NCI-H2029 (cell line): ENCODE measurements at regions not wholly inside any gene's neighbourhood (a gene's known extent, or its start where the extent isn't known, plus 50 kb on each side); places are given as distances from the start of the nearest gene placed in this dataset.
A peak's percentile ranks its signal among the peaks of the same experiment; 100 is the strongest.

Source experiments
- DNase-seq: peaks from one replicate; lab custom pipeline; 2025; lab: John Stamatoyannopoulos, UW

DNA sequence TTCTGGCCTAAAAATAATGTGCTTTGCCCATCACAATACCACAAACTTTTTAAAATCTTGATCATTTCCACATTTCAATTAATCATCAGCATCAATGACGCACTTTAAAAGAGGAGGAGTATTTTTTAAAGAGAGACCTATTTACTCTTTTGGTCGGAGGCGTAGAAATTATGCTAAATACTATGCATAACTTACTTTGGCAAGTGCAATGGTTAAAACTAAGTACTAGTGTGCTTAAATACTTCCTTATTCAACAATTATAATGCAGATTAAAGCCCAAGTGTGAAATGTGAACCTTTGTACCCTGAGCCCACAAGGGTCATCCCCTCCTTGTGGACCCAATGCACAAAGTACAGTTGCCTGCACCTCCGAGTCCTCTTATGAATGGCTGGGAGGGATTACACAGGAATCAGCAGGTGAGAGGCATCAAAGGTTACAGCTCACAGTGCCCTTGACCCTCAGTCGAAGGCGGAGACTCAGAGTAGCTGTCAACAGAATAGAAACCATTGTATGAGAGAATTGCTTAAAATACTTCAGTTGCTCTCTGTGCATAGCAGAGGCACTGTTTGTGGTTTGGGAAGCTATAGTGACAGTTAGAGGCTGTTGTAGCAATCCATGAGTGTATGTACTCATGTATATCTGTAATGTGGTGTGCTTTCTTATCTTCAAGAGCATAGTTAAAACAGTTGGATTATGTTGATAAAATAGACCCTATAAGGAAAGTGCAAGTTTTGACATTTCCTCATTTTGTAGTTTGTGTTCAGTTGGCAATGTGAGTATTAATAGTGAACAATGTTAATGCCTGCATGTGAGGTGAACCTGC is 151.7 kb upstream of the ITGA4 start:
- peak; percentile 38 for DNase-seq

GRCh38 chr2:181306785-181307184 is 150.4 kb upstream of the ITGA4 start:
- DNase-seq: no peak

GRCh38 chr2:181307203-181307991 is 149.8 kb upstream of the ITGA4 start:
- no peak for DNase-seq

DNA sequence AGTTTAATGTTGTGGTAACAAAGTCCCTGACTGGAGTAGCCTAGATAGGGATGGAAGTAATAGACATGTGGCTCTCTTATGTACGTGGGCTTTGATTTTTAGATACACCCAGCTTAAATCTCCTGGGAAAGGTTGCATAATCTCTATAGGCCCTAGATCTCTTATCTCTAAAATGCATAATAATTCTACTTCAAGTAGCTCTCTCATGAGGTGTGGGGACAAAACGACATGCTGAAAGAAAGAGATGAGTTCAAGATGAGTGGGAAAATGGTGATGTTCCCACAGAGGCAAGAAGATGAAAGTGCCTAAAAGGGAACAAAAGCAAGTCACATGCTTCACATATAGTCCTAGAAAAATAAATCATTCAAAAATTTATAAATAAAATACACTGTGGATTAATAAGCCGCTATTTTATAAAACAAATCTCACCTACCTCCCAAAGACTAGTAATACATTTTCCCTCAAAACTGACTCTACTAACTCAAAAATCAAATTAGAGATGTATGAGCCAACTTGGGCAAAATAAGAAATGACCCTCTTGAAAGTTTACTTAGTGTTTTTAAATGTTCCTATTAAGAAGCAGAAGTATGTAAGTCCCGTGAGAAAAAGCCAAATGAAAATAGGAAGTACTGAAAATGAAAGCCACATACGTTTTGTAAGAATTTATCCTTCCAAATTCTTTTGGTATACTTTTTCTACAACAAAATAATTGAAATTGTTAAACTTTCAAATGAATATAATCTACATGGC is 148.2 kb upstream of the ITGA4 start:
- no peak for DNase-seq

DNA sequence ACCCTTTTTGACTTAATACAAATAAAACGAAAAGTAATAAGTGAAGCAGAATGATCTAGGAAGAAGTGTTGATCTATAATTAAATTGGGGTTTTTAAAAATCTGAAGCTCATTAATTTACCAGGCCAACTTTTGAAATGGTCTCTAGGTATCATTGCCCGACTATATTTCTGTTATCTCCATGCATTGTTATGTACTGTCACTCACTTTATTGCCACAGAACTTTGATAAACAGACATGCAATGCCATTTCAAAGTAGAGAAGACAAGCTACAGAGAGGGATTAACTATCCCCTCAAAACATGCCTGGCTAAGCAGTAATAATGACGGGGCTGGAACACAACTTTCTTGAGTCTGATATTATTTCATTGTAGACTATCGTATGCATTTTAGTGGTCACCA is 147.6 kb upstream of the ITGA4 start:
- no peak for DNase-seq

DNA sequence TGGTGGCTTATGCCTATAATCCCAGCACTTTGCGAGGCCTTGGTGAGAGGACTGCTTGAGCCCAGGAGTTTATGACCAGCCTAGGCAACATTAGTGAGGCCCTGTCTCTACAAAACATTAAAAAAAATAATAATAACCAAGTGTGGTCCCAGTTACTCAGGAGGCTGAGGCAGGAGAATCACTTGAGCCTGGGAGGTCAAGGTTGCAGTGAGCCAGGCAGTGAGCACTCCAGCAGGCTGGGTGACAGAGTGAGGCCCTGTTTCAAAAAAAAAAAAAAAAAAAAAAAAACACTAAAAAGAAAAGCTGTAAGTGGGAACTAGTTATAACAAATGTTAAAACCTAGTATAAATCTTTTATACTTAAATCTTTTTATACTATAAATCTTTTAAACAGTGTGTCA is 146.2 kb upstream of the ITGA4 start:
- DNase-seq: no peak

DNA sequence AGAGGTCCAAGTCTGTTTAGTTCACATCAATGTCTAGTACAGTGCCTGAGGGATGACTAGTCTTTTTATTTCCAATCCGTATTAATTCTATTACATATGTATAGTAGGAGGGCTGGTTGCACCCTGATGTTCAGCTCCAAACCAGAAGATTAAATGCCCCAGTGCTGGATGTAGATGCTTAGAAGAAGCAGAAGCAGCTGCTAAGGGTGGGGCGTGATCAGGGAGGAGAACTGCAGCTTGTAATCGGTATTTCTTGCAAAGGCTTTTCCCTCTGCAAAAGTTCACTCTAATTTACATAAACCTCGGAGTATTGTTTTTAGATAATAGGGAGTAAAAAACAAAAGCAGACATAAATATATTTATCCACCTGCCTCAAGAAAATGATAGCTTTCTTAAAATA is 145.3 kb upstream of the ITGA4 start:
- DNase-seq: no peak

DNA sequence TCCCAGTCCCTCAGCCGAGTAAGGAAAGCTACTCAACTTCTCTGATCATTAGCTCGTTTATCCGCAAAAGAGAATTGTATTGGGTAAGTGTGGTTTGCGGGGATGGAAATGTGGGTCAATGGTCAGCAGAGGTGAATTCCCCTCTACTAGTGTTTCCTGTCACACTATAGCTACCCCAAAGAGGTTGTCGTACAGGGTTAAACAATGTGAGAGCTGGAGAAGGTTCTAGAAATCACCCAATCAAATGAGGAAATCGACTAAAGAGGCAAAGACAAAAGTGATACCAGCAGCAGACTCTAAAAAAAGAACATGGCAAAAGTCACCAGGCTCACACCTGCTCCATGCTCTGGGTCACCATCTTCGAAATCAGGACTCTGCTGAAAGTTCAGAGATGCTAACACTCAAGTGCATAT is 144.7 kb upstream of the ITGA4 start:
- no peak for DNase-seq

GRCh38 chr2:181313845-181314244 is 143.3 kb upstream of the ITGA4 start:
- DNase-seq: no peak

GRCh38 chr2:181314551-181314950 is 142.6 kb upstream of the ITGA4 start:
- DNase-seq: no peak

GRCh38 chr2:181317511-181317910 is 139.7 kb upstream of the ITGA4 start:
- DNase-seq: no peak

- DNase-seq: no peak
Measured at GRCh38 chr2:181318504-181319280, 138.5 kb upstream of the ITGA4 start.

DNA sequence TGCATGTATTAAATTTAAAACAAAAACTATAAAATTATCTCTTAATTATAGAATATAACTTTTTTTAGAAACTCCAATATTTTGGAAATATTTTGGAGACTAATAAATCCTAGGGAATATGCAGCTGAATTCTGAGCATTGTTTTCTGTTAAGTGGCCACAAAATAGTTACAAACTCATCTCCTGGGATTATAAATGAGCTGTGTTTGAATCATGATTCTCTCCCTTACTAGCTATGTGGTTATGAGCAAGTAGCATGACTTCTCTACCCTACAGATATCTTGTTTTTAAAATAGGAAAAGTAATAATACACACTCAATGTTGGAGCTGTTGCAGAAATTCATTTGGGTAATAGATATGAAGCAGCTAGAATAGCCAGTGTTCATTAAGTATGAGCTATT is 137.9 kb upstream of the ITGA4 start:
- DNase-seq: no peak

GRCh38 chr2:181320638-181321037 is 136.5 kb upstream of the ITGA4 start:
- no peak for DNase-seq

DNA sequence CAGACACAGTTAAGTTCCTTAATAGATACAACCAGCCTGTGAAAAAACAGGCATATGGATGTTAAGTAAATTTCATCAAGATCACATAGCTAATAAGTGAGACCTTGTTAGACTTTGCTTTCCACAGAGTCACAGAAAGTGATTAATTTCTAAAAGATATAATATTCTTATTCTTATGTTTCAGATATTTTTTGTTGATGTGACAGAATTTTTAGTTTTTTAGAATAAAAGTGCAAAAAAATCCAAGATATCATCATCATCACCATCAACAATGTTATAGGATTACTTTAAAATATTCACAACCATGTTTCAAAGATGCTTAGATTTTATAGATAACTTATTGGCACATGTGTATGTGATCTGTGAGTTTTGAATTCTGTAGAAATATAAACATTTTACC is 132.3 kb upstream of the ITGA4 start:
- no peak for DNase-seq

- DNase-seq: no peak
Measured at GRCh38 chr2:181326661-181327060, 130.5 kb upstream of the ITGA4 start.

DNA sequence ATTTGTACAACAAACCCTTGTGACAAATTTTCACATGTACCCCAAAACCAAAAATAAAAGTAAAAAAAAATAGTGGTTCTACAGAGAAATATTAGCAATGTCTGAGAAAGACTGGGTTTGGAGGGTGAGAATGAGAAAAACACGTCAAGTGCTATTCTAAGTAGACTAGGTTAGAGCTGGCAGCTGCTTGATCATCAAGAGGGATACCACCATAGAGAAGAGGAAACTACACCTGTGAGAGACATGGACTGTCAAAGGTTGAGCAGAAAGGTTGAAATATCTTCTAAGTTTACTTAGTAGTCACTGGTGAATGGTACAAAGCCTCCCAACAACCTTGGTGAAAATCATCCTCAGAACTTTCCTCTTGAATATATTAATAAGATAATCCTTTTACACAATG is 126.9 kb upstream of the ITGA4 start:
- DNase-seq: no peak

DNA sequence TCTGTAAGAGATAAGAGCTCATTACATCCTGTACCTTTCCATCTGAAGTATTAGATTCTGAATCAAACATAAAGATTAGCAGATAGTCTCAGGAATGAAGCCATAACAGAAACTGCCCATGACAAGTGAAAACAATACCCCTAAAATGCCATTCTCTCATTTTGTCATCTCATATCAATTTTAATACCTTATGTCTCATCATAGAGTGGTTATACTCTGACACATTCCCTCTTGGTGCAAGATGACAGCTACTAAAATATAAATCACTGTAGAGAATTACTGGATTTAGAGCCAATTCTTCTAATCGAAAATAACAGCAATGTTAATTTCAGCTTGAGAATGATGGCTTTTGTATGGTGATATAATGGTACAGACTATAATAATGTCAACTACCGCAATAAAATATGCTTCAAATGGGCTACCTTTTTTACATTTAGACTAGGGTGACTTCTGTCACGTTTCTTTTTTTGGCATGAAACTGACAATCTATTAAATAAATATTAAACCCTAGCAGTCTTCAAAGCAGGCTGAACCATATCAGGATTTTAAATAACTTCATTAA is 125.1 kb upstream of the ITGA4 start:
- no peak for DNase-seq

- DNase-seq: no peak
Measured at GRCh38 chr2:181334158-181334826, 122.9 kb upstream of the ITGA4 start.

DNA sequence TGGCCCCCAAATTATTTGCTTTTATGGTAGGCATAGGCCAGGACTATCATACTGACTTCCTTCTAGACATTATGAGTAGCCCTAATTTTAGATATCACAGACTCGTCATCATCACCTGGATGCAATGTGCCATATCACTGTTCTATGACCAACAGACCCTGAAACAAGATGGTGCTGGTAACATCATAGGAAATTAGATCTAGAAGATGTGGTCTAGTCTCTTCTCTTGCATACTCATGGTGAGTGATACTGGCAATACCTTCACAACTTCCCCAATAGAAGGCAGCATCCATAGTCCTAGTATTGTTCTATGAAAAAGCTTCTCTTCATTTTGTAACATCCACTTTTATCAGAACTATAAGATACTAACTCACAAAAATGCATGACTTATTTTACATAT is 116.3 kb upstream of the ITGA4 start:
- no peak for DNase-seq
